ENCODE measurements at regions not wholly inside any gene's neighbourhood (a gene's known extent, or its start where the extent isn't known, plus 50 kb on each side); places are given as distances from the start of the nearest gene placed in this dataset.
"Not testable (repeated sequence)": the region's sequence is repeated elsewhere in the genome, so short reads cannot be mapped to it uniquely, and the experiment has no call there.

DNA sequence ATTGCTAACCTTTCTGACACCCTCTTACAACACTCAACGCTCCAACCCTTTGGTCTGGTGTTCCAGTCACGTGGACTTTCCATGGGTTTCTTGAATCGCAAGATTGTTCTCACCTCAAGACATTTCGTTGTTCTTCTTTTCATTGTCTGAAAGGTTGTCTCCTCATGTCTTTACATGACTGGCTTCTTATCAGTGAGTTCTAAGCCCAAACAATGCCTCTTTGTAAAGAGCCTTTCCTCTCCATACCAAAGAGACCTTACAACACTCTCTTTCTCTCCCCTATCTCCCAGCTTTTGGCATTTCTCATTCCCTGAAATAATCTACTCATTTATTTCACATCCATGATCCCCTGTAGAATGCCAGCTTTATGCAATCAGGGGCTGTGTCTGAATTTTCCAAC is 1144.8 kb downstream of the AACS start:
- no peak for DNase-seq (ENCODE audit: low read depth in 4 of 4, low spot score in 3 of 4)

DNA sequence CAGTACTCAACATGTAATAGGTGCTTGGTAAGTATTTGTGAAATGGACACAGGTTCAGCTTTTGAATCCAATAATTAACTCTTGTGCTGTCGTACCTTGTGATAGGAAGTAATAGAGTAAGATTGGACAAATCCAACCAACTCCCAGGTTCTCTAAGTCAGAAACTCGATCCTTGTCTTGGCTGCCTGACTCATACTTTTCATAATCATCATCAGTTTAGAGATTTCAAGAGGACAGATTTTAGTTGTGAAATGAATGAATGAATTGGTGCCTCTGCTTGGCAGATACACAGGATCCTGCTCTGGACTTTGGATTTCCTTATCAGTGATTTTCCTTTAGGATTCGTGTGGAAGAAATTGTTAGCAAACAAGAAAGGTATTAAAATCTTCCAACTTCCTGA is 1145.2 kb downstream of the AACS start:
- DNase-seq (ENCODE audit: low read depth in 4 of 4, low spot score in 3 of 4): no peak

GRCh38 chr12:126212824-126213223 is 1147.6 kb downstream of the AACS start:
- DNase-seq (ENCODE audit: low read depth in 4 of 4, low spot score in 3 of 4): no peak

DNA sequence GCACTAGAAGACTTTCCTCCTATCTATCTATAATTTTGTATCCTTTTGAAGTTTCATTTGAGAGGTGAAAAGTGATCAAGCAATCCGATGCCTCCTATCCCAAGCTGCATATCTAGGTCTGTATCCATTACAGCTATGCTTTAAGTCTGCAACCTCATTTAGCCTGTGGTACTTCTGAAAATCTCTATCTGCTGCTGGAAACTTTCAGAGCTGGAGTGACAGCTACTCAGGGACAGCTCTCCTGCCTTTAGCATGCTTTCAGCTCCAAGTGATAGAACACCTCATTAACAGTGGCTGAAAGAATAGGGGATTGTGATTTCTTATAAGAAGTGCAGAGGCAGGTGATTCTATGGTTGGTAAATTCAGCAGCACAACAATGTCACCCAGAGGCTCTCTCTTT is 1153.5 kb downstream of the AACS start:
- DNase-seq (ENCODE audit: low read depth in 4 of 4, low spot score in 3 of 4): no peak

DNA sequence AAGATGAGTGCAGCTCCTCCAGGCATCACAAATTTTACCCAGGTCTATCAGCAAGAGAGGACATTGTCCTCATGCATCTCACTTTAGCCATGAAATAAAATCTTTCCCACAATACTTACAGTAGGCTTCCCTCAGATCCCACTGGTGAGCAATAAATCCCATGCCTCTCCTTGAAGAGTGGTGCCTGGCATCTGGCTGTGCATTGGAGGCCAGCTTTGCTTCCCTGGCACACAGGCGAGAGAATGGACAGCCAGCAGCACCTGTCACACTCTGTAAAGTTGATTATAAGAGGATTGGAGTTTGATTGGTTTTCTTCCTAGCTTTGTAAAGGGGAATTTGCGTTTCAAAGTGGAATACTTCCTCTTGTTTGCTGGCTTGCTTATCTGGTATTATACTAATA is 1153.9 kb downstream of the AACS start:
- no peak for DNase-seq (ENCODE audit: low read depth in 4 of 4, low spot score in 3 of 4)

- no peak for DNase-seq (ENCODE audit: low read depth in 4 of 4, low spot score in 3 of 4)
Measured at GRCh38 chr12:126219654-126220279, 1154.5 kb downstream of the AACS start.

GRCh38 chr12:126224032-126224431 is 1158.8 kb downstream of the AACS start:
- DNase-seq (ENCODE audit: low read depth in 4 of 4, low spot score in 3 of 4): no peak

DNA sequence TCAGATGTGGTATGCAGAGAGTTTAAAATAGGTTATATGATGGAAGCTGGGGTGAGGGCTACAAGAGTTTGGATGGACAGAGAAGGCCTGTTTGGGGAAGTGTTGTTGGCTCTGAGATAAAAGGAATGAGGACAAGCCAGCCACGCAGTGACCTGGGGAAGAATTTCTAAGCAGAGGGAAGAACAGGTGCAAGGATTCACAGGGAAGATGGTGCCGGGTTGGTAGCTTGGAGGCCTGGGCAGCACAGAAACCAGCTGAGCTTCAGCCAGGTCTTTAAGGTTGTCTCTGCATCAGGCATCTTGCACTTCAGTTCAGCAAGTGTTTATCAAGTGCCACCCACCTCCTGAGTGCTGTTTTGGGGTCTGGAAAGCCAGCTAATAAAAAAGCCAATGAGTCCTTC is 1163.7 kb downstream of the AACS start:
- DNase-seq (ENCODE audit: low read depth in 4 of 4, low spot score in 3 of 4): no peak

- no peak for DNase-seq (ENCODE audit: low read depth in 4 of 4, low spot score in 3 of 4)
Measured at GRCh38 chr12:126232711-126233110, 1167.5 kb downstream of the AACS start.

DNA sequence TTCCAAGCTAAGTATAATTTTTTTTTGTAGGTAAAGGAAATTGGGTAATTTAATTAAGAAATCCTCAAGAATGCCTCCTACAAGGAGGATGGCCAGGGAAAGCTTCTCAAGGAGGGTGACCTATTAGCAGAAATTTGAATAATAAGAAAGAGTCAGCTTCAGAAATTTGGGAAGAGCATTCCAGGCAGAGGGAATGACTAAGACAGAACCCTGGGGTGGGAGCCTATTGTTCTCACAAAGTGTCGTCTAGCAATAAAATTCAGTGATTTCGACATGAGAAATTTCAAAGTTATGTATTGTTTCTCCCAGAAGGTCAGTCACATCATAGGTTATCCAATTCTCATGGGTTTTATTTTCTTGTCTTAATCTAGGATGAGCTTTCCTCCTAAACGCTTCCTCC is 1168.4 kb downstream of the AACS start:
- no peak for DNase-seq (ENCODE audit: low read depth in 4 of 4, low spot score in 3 of 4)

- DNase-seq (ENCODE audit: low read depth in 4 of 4, low spot score in 3 of 4): no peak
Measured at GRCh38 chr12:126243814-126244440, 1178.7 kb downstream of the AACS start.

DNA sequence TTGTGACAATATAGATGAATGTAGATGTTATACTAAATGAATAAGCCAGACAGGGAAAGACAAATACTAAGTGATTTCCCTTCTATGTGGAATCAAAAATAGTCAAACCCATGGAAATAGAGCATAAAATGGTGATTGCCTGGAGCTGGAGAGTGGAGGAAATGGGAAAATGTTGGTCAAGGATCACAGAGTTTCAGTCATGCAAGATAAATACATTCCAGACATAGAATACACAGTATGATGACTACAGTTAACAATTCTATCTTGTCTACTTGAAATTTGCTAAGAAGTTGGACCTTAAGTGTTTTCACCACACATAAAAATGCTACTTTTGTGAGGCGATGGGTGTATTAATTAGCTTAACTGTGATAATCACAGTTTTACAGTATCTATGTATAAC is 1182.7 kb downstream of the AACS start:
- DNase-seq (ENCODE audit: low read depth in 4 of 4, low spot score in 3 of 4): no peak

GRCh38 chr12:126248871-126249403 is 1183.7 kb downstream of the AACS start:
- no peak for DNase-seq (ENCODE audit: low read depth in 4 of 4, low spot score in 3 of 4)

- DNase-seq (ENCODE audit: low read depth in 4 of 4, low spot score in 3 of 4): no peak
Measured at GRCh38 chr12:126258190-126258589, 1193.0 kb downstream of the AACS start.

DNA sequence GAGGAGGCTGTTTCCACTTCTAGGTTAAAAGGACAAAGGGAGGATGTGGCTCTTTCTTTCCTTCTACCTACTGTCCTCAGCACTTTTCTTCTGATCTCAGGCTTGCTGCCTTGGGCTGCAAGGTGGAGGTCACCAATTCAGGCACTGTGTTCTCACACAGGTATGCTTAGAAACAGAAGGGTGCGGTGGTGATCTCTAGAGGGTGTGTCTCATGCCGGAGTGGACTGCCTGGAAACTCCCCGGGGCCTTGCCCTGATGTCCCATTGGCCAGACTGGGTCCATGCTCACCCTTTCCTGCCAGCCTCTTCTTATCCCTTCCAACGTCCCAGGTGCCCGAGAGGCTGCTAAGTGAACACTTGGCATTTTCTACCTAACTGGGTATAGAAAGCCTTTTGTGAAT is 1197.6 kb downstream of the AACS start:
- no peak for DNase-seq (ENCODE audit: low read depth in 4 of 4, low spot score in 3 of 4)

DNA sequence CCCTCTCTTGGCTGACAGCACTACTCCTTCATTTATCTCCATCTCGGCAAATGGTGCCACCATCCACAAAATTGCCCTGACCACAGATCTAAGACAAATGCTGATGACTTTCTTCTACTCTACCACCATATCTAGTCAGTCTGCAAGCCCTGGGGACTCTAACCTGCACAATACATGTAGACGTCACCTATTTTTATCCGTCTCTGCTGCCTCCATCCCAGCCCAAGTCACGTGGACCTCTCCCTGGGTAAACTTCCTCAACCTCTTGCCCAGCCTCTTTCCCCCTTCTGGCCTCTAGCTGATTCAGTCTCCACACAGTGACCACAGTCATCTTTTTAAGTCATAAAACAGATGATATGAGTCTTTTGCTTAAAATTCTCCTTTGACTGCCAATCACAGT is 1203.0 kb downstream of the AACS start:
- no peak for DNase-seq (ENCODE audit: low read depth in 4 of 4, low spot score in 3 of 4)

- DNase-seq (ENCODE audit: low read depth in 4 of 4, low spot score in 3 of 4): no peak
Measured at GRCh38 chr12:126271159-126271558, 1205.9 kb downstream of the AACS start.

DNA sequence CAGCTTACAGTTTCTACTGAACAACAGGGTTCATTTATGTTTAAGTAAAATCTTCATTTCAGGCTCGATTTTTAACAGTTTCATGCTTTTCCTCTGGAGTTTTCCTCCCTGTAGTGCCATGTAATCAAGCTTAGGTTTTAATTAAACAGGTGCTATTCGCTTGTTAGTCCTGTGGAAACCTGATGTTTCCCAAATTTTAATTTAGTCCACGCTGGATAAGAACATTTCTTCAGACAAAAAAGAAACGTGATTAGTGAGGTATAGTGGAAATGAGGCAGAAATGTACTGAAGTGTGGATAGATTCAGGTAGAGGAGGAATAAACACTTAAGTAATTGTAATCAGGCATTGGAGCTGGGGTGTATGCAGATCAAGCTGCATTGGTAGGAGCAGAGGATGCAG is 1217.5 kb downstream of the AACS start:
- no peak for DNase-seq (ENCODE audit: low read depth in 4 of 4, low spot score in 3 of 4)

GRCh38 chr12:126286203-126286602 is 1221.0 kb downstream of the AACS start:
- DNase-seq (ENCODE audit: low read depth in 4 of 4, low spot score in 3 of 4): no peak

DNA sequence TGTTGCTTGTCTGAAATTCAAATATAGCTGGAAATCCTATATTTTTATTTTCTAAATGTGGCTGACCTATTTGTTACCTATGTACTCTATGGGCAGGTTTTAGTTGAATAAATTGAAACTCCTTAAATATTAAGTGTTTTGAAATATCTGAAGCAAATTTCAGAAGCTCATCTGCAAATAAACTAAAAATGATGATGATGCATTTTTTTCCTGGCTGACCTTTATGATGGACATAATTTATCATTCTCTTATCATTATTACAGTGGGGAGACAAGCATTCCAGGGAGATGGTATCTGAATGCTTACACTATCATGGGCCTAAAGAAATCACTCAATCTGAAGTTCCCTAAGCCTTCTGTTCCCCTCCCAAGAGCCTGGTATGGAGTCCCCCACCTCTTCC is 1225.2 kb downstream of the AACS start:
- DNase-seq (ENCODE audit: low read depth in 4 of 4, low spot score in 3 of 4): no peak

GRCh38 chr12:126291987-126292386 is 1226.8 kb downstream of the AACS start:
- not testable (repeated sequence) for DNase-seq (ENCODE audit: low read depth in 4 of 4, low spot score in 3 of 4)

GRCh38 chr12:126295652-126296051 is 1230.4 kb downstream of the AACS start:
- no peak for DNase-seq (ENCODE audit: low read depth in 4 of 4, low spot score in 3 of 4)

GRCh38 chr12:126309278-126309677 is 1244.0 kb downstream of the AACS start:
- DNase-seq (ENCODE audit: low read depth in 4 of 4, low spot score in 3 of 4): no peak

Data from right renal pelvis (tissue), 4 donors.